Breast epithelium (tissue), 4 donors: ENCODE measurements at regions not wholly inside any gene's neighbourhood (a gene's known extent, or its start where the extent isn't known, plus 50 kb on each side); places are given as distances from the start of the nearest gene placed in this dataset.

Experiments
- DNase-seq, 2 donors: peaks; one replicate each; pipeline ENCODE4 v3.0.0-alpha.2; 2019; ENCODE audit warnings: low spot score in 2 of 2
- H3K27ac ChIP-seq, 2 donors: fragments of 200-600 bp; sonication (generic) in 1 of 2; one replicate each; pipeline ENCODE4 v1.5.1; 2016 to 2019; ENCODE audit warnings: mild to moderate bottlenecking in 1 of 2
- H3K27me3 ChIP-seq, 2 donors: fragments of 200-600 bp; sonication (generic) in 1 of 2; one replicate each; pipeline versions ENCODE4 v1.5.1 to v1.6.0; 2017 to 2019; ENCODE audit warnings: control low read depth in 1 of 2, mild to moderate bottlenecking in 1 of 2
- H3K36me3 ChIP-seq: fragments of 200-600 bp; one replicate; pipeline ENCODE4 v1.5.1; 2019
- H3K4me1 ChIP-seq, 2 donors: fragments of 200-600 bp; sonication (generic); one replicate each; pipeline ENCODE4 v1.5.1; 2016 to 2019; ENCODE audit warnings: control low read depth in 1 of 2
- H3K4me3 ChIP-seq, 3 donors: fragments of 200-600 bp; sonication (generic); 1 replicate in 2 of 3; 2 replicates in 1 of 3; pipeline ENCODE4 v1.5.1; 2016 to 2019; ENCODE audit warnings: mild to moderate bottlenecking in 3 of 3, moderate library complexity in 2 of 3
- H3K9me3 ChIP-seq, 2 donors: fragments of 200-600 bp; sonication (generic) in 1 of 2; one replicate each; pipeline ENCODE4 v1.5.1; 2016 to 2019; ENCODE audit warnings: control low read depth in 1 of 2
- POLR2A ChIP-seq: fragments of 450-650 bp; IDR thresholded peaks from one replicate; pipeline ENCODE4 v1.6.1; 2016; ENCODE audit warnings: antibody characterized with exemption, mild to moderate bottlenecking, moderate library complexity
- POLR2AphosphoS5 ChIP-seq, 3 donors: sonication (generic); formaldehyde crosslinking; IDR thresholded peaks; one replicate each; pipeline ENCODE4 v1.6.1; 2017; ENCODE audit warnings: antibody characterized with exemption in 3 of 3
- intact Hi-C: fragments of 100-400 bp; cut with DNase I; formaldehyde crosslinking; loops from one replicate; pipeline ENCODE4 v1.15.1; 2023; ENCODE audit warnings: low total_unique reads
- TF ChIP-seq, protein P1 (sequence below), 3 donors: fragments of 450-650 bp; IDR thresholded peaks; one replicate each; pipeline ENCODE4 v1.5.1; 2016 to 2017; ENCODE audit warnings: antibody characterized with exemption in 3 of 3, mild to moderate bottlenecking in 3 of 3, moderate library complexity in 3 of 3

DNA sequence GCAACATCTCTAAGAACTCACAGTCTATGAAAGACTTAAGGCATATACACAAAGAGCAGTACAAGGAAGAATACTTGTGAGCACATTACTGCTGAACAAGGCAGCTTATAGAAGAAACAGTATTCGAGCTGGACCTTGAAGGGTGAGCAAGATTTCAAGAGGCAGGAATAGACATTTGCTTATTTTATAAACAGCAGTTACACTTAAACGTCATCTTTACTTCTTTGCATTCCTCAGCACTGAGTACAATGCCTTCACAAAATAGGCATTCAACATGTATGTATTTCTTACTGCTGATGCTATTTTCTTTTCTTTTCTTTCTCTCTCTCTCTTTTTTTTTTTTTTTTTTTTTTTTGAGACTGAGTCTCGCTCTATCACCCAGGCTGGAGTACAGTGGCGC is 205.8 kb downstream of the ZIC4 start:
- intact Hi-C loops: no loop called here

DNA sequence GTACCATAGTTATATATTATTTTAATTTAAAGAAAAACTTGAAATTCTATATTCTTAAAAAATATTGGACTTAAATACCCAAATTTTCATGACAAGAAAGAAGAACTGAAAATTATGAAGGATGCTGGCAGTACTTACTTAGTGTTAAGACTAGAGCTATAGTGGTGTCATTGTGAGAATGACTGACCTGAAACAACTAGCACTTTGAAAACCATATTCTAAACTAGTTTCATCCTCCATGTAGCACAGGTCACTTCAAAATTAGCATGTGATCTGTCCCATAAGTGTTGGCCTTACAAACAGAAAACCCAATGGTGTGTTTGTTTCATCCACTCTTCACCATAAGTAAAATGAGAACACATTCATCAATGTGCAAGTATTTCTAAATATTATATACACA is 208.6 kb downstream of the ZIC4 start:
- Histone ChIP-seq H3K27me3 (peaks cover 0 to 3% of the 10 kb centered on the region in 2 donors), H3K4me3 (no peak overlapping the region), H3K9me3 (no peaks in the 10 kb centered on the region), H3K36me3 (no peaks in the 10 kb centered on the region), H3K27ac (no peak overlapping the region), H3K4me1 (no peaks in the 10 kb centered on the region)
- DNase-seq: no peak
- intact Hi-C loops: no loop called here
- TF ChIP-seq, protein P1, sequence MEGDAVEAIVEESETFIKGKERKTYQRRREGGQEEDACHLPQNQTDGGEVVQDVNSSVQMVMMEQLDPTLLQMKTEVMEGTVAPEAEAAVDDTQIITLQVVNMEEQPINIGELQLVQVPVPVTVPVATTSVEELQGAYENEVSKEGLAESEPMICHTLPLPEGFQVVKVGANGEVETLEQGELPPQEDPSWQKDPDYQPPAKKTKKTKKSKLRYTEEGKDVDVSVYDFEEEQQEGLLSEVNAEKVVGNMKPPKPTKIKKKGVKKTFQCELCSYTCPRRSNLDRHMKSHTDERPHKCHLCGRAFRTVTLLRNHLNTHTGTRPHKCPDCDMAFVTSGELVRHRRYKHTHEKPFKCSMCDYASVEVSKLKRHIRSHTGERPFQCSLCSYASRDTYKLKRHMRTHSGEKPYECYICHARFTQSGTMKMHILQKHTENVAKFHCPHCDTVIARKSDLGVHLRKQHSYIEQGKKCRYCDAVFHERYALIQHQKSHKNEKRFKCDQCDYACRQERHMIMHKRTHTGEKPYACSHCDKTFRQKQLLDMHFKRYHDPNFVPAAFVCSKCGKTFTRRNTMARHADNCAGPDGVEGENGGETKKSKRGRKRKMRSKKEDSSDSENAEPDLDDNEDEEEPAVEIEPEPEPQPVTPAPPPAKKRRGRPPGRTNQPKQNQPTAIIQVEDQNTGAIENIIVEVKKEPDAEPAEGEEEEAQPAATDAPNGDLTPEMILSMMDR (IDR thresholded peaks at IDR 0.05): no peak
- no peak for TF ChIP-seq POLR2A
- TF ChIP-seq POLR2AphosphoS5 (IDR thresholded peaks at IDR 0.05): no peak

More for the DNA sequence above, 205.8 kb downstream of the ZIC4 start:
- peaks cover 0 to 3% of the 10 kb centered on the region in 2 donors for H3K27me3 ChIP-seq
- H3K4me1 ChIP-seq: no peaks in the 10 kb centered on the region
- no peak for TF ChIP-seq POLR2A
- TF ChIP-seq, protein P1 (IDR thresholded peaks at IDR 0.05): no peak
- TF ChIP-seq POLR2AphosphoS5 (IDR thresholded peaks at IDR 0.05): no peak
- no peaks in the 10 kb centered on the region for H3K36me3 ChIP-seq
- no peak for DNase-seq
- H3K4me3 ChIP-seq: no peak overlapping the region
- H3K27ac ChIP-seq: no peak overlapping the region
- H3K9me3 ChIP-seq: no peaks in the 10 kb centered on the region

DNA sequence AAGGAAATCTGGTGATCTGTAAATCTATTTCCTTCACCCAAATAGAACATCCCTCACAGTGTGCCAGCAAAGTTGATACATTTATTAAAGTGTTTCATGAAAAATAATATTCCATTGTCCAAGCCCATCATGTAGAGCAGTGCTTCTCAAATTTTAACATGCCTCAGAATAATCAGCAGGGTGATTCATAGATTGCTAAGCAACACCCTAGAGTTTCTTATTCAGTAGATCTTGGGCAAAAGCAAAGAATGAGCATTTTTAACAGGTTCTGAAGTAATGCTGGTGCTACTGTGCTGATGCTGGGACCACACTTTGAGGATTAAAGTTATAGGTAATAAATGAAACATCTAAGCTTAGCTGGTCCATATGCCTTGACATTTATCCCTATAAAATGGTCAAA is 210.5 kb downstream of the ZIC4 start:
- Histone ChIP-seq H3K27me3 (peaks cover 0 to 3% of the 10 kb centered on the region in 2 donors), H3K4me1 (no peaks in the 10 kb centered on the region), H3K27ac (no peak overlapping the region), H3K9me3 (no peaks in the 10 kb centered on the region), H3K36me3 (no peaks in the 10 kb centered on the region), H3K4me3 (no peak overlapping the region)
- TF ChIP-seq POLR2AphosphoS5 (IDR thresholded peaks at IDR 0.05) (no peak), POLR2A (no peak)
- TF ChIP-seq, protein P1 (IDR thresholded peaks at IDR 0.05): no peak
- no peak for DNase-seq
- intact Hi-C loops: no loop called here

DNA sequence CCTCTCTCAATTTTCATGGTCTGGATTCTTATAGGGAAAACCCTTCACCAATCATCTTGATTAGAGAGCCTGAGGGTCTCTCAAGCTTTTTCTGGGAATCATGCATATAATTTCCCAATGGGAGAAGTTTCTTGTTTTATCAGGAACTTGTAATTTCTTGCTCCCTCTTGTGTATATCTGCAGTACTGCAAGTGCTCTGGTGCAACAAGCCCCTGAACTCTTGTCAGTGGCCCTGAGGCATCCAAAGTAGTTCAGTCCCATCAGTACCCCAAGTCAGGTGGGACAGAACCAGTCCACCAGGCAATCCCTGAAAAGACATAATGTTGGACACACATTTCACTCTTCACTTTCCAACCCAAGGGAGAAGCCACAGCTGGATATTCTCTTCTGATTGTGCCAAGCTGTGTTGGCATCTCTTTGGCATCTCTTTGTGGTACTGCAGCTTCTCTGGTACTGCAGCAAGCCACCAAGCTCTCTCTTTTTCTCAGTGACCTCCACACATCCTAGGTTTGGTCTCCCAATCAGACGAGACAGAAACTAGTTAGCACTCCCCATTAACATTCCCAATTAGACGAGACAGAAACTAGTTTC is 214.5 kb downstream of the ZIC4 start:
- H3K4me3 ChIP-seq: no peak overlapping the region
- H3K36me3 ChIP-seq: no peaks in the 10 kb centered on the region
- no peak overlapping the region for H3K27ac ChIP-seq
- intact Hi-C loops: no loop called here
- no peaks in the 10 kb centered on the region for H3K9me3 ChIP-seq
- no peaks in the 10 kb centered on the region for H3K4me1 ChIP-seq
- no peak for DNase-seq
- peaks cover 0 to 3% of the 10 kb centered on the region in 2 donors for H3K27me3 ChIP-seq
- TF ChIP-seq, protein P1 (IDR thresholded peaks at IDR 0.05): peak in 2 of 3 donors; percentile 50 to 51
- TF ChIP-seq POLR2AphosphoS5 (IDR thresholded peaks at IDR 0.05) (no peak), POLR2A (no peak)

DNA sequence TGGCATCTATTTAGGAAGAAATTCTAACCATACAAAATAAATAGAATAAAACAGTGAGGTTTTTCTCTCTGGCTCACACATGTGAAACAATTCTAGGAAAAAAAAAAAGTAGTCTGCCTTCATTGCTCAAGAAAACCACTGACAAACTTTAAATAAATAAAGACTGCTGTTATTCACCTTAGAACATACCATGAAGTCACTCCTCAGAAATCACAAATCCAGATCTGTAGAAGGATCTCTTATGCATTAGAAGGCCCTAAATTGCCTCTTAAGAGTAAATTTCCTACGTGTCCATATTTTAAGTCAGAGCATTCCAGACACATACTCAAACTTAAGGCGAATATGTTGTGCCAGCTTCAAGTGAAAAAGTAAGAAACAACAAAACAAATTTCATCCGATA is 217.3 kb downstream of the ZIC4 start:
- Histone ChIP-seq H3K36me3 (no peaks in the 10 kb centered on the region), H3K27ac (no peak overlapping the region), H3K9me3 (no peaks in the 10 kb centered on the region), H3K27me3 (no peaks in the 10 kb centered on the region), H3K4me3 (no peak overlapping the region), H3K4me1 (no peaks in the 10 kb centered on the region)
- no peak for TF ChIP-seq POLR2AphosphoS5 (IDR thresholded peaks at IDR 0.05)
- TF ChIP-seq, protein P1 (IDR thresholded peaks at IDR 0.05): no peak
- no peak for TF ChIP-seq POLR2A
- DNase-seq: no peak
- intact Hi-C loops: no loop called here
